ENCODE measurements at regions not wholly inside any gene's neighbourhood (a gene's known extent, or its start where the extent isn't known, plus 50 kb on each side); places are given as distances from the start of the nearest gene placed in this dataset.

DNA sequence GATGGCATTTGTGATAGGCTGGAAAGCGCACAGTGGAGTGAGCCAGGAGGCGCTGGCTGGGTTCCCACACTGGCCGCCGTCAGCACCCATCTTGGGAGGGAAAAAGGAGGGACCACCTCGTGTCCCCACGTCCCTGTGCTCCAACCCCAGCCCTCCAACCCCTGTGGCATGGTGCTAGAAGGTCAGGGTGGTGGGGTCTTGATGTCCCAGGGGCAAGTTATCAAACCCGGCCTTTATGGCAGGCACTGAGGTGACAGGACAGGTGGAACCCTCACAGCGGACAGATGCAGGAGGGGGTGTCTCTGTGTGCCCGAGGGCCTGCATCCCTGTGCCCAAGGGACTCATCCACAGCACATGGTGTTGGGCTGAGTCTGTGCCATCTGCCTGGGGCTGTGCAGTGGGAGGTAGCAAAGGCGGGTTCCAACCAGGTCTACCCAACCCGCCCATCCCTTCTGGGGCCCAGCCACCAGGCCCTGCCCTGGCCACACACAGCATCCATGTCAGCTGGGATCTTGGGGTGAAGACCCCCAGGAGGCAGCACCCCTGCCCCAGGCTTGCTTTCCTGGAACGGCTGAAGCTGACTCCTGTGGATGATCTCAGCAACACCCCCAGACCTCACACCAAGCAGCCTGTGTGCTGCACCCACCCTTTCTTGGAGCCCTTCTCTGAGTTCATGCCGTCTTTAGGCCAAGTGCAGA, 246.1 kb downstream of the NDUFA10 start:
- H3K27ac ChIP-seq (ENCODE audit: low read depth, low read length) = no peak overlapping the region
- 86 to 93% (median 90%) methylated on average over 13 of the region's 13 CpGs for WGBS, 3 donors

GRCh38 chr2:239778042-239778851, 246.9 kb downstream of the NDUFA10 start:
- 84 to 96% (median 94%) methylated on average over 26 of the region's 26 CpGs for WGBS, 3 donors

GRCh38 chr2:239777219-239777618, 247.9 kb downstream of the NDUFA10 start:
- 71 to 87% (median 87%) methylated on average over 11 of the region's 11 CpGs for WGBS, 3 donors

More at GRCh38 chr2:239778042-239778851, 246.9 kb downstream of the NDUFA10 start:
- no peak overlapping the region for H3K27ac ChIP-seq (ENCODE audit: low read depth, low read length)

GRCh38 chr2:239776436-239777005, 248.6 kb downstream of the NDUFA10 start:
- 76 to 77% (median 77%) methylated on average over 19 of the region's 19 CpGs for WGBS, 3 donors
- no peak overlapping the region for H3K27ac ChIP-seq (ENCODE audit: low read depth, low read length)

More at GRCh38 chr2:239777219-239777618, 247.9 kb downstream of the NDUFA10 start:
- no peak overlapping the region for H3K27ac ChIP-seq (ENCODE audit: low read depth, low read length)

GRCh38 chr2:239775623-239776435, 249.3 kb downstream of the NDUFA10 start:
- no peak overlapping the region for H3K27ac ChIP-seq (ENCODE audit: low read depth, low read length)
- 54 to 62% (median 58%) methylated on average over 21 of the region's 21 CpGs for WGBS, 3 donors

DNA sequence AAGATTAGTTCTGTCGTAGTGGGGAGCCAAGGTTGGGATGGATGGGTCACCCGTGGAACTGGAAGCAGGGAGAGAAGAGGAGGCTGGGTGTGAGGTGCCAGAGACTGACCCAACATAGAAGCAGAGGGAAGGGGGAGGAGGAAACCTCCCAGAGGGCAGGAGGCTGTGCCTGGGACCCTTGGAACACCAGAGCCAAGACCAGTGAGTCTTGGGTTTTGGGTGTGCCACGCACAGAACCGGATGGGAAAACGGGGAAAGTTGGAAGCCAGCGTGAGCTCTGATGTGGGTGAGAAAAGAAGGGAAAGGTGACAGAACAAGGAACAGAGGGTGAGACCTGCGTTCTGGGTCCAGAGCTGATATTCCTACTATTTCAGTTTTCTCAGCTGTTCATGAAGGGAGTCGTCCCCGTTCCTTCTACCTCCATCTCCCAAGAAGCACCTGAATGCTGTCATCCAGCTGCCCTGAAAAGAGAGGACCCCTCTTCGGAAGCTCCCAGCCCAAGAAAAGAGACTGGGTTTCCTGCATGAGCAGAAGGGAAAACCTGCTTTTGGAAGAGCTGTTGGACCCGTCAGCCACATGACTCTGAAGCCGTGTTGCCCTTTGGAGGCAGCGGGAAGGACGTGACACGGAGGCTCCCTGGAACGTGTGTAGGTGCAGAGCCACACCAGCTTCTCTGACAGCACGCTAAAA, 250.1 kb downstream of the NDUFA10 start:
- no peak overlapping the region for H3K27ac ChIP-seq (ENCODE audit: low read depth, low read length)
- WGBS, 3 donors = 71 to 79% (median 78%) methylated on average over 17 of the region's 17 CpGs

DNA sequence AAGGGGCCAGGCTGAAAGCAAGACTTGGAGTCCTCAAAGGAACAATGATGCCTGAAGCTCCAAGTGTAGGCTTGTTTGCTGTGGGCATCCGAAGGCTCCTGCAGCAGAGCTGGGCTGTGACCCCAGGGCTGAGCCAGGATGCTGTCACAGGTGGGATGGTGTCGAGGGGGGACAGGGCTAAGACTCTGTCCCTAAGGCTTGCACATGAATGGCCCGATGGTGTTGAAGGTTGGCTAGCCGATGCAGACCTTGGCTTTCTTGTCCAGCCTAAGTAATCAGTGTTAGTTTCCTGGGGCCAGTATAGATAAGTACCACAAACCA, 251.0 kb downstream of the NDUFA10 start:
- no peak overlapping the region for H3K27ac ChIP-seq (ENCODE audit: low read depth, low read length)
- 68 to 97% (median 93%) methylated on average over 4 of the region's 4 CpGs for WGBS, 3 donors

- 77 to 85% (median 85%) methylated on average over 15 of the region's 15 CpGs for WGBS, 3 donors
- H3K27ac ChIP-seq (ENCODE audit: low read depth, low read length) = no peak overlapping the region
Measured at GRCh38 chr2:239773228-239774141, 251.7 kb downstream of the NDUFA10 start.

- 87 to 99% (median 97%) methylated on average over 5 of the region's 5 CpGs for WGBS, 3 donors
- no peak overlapping the region for H3K27ac ChIP-seq (ENCODE audit: low read depth, low read length)
Measured at GRCh38 chr2:239772721-239773120, 252.4 kb downstream of the NDUFA10 start.

GRCh38 chr2:239770246-239770639, 254.9 kb downstream of the NDUFA10 start:
- WGBS, 3 donors = 49 to 78% (median 75%) methylated on average over 7 of the region's 7 CpGs
- H3K27ac ChIP-seq (ENCODE audit: low read depth, low read length) = no peak overlapping the region

GRCh38 chr2:239769554-239770245, 255.4 kb downstream of the NDUFA10 start:
- 70 to 79% (median 70%) methylated on average over 18 of the region's 18 CpGs for WGBS, 3 donors
- no peak overlapping the region for H3K27ac ChIP-seq (ENCODE audit: low read depth, low read length)

GRCh38 chr2:239768907-239769553, 256.1 kb downstream of the NDUFA10 start:
- no peak overlapping the region for H3K27ac ChIP-seq (ENCODE audit: low read depth, low read length)
- WGBS, 3 donors = 60 to 73% (median 61%) methylated on average over 10 of the region's 10 CpGs

GRCh38 chr2:239768031-239768790, 256.9 kb downstream of the NDUFA10 start:
- H3K27ac ChIP-seq (ENCODE audit: low read depth, low read length) = no peak overlapping the region
- 87 to 94% (median 94%) methylated on average over 22 to 23 of the region's 23 CpGs for WGBS, 3 donors

GRCh38 chr2:239767021-239767905, 257.9 kb downstream of the NDUFA10 start:
- WGBS, 3 donors = 78 to 85% (median 85%) methylated on average over 26 of the region's 26 CpGs
- no peak overlapping the region for H3K27ac ChIP-seq (ENCODE audit: low read depth, low read length)

DNA sequence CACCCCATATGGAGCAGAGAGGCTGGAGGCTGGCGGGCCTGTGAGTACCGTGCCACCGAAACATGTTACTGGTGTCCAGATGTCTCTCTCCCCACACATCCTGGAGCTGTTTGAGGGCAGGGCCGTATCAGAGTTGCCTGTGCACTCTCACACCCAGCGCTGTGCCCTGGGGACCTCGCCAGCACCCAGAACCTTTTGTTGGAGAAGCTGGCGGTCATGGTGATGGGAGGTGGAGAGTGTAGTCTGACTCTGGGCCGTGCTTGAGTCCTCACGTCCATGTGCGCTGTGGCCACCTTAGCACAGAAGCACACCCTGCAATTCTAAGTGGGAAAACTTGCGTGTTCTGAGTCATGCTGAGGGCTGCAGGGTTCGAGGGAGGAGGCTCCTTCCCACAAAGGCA, 259.2 kb downstream of the NDUFA10 start:
- WGBS, 3 donors = 83 to 91% (median 90%) methylated on average over 12 of the region's 12 CpGs

More for the DNA sequence above, 259.2 kb downstream of the NDUFA10 start:
- H3K27ac ChIP-seq (ENCODE audit: low read depth, low read length) = no peak overlapping the region
